ENCODE measurements at regions not wholly inside any gene's neighbourhood (a gene's known extent, or its start where the extent isn't known, plus 50 kb on each side); places are given as distances from the start of the nearest gene placed in this dataset.

GRCh38 chr12:4213471-4213870 is 60.1 kb upstream of the CCND2 start:
- TF ChIP-seq, protein P1, sequence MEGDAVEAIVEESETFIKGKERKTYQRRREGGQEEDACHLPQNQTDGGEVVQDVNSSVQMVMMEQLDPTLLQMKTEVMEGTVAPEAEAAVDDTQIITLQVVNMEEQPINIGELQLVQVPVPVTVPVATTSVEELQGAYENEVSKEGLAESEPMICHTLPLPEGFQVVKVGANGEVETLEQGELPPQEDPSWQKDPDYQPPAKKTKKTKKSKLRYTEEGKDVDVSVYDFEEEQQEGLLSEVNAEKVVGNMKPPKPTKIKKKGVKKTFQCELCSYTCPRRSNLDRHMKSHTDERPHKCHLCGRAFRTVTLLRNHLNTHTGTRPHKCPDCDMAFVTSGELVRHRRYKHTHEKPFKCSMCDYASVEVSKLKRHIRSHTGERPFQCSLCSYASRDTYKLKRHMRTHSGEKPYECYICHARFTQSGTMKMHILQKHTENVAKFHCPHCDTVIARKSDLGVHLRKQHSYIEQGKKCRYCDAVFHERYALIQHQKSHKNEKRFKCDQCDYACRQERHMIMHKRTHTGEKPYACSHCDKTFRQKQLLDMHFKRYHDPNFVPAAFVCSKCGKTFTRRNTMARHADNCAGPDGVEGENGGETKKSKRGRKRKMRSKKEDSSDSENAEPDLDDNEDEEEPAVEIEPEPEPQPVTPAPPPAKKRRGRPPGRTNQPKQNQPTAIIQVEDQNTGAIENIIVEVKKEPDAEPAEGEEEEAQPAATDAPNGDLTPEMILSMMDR (conservative IDR thresholded peaks at IDR 0.05; ENCODE audit: low read length) = no peak
- no peak for TF ChIP-seq EZH2phosphoT487 (IDR thresholded peaks at IDR 0.05; ENCODE audit: borderline replicate concordance, low read depth, low read length)
